PC-3 (cell line): ENCODE measurements at regions not wholly inside any gene's neighbourhood (a gene's known extent, or its start where the extent isn't known, plus 50 kb on each side); places are given as distances from the start of the nearest gene placed in this dataset.

ENCODE experiments used
- ATAC-seq: fragments of 200-7000 bp; cut with Tn5 transposase; 2 replicates; pipeline ENCODE4 v1.9.1; 2020; ENCODE audit warnings: mild to moderate bottlenecking, moderate library complexity
- BruUV-seq: library from RNA; stranded (reverse); fragments of 400-500 nt; replicated peaks from 2 replicates; lab custom pipeline; 2021; lab: Mats Ljungman, UMichigan
- CTCF ChIA-PET: fragments of 300-600 bp; sonication (Branson Sonifier 250); formaldehyde crosslinking; loops from one replicate; lab custom pipeline; 2022; ENCODE audit warnings: antibody characterized with exemption; lab: Charles Lee
- POLR2A ChIA-PET: fragments of 300-600 bp; sonication (Branson Sonifier 250); formaldehyde crosslinking; loops from one replicate; lab custom pipeline; 2022; ENCODE audit warnings: antibody characterized with exemption; ENCODE audit not compliant: unreplicated experiment; lab: Charles Lee
- DNase-seq: peaks from one replicate; pipeline ENCODE4 v3.0.0-alpha.2; 2015
- H2AFZ ChIP-seq: fragments of 300-600 bp; sonication (generic); 2 replicates; pipeline ENCODE4 v1.6.0; 2016; ENCODE audit warnings: antibody characterized with exemption, low read length
- H3F3A ChIP-seq: fragments of 300-600 bp; sonication (generic); one replicate; pipeline ENCODE4 v1.6.0; 2017; ENCODE audit warnings: antibody characterized with exemption, low read length, control low read depth, mild to moderate bottlenecking; ENCODE audit not compliant: unreplicated experiment
- H3K27ac ChIP-seq: fragments of 300-600 bp; sonication (generic); 2 replicates; pipeline ENCODE4 v1.5.1; 2016; ENCODE audit warnings: mild to moderate bottlenecking, low read length
- H3K27me3 ChIP-seq: fragments of 300-600 bp; sonication (generic); 2 replicates; pipeline ENCODE4 v1.6.1; 2016; ENCODE audit warnings: low read length, mixed read lengths
- H3K36me3 ChIP-seq: fragments of 300-600 bp; sonication (generic); 2 replicates; pipeline ENCODE4 v1.6.1; 2016; ENCODE audit warnings: low read depth, mixed run types, low read length, mixed read lengths
- H3K4me1 ChIP-seq: fragments of 300-600 bp; sonication (generic); 2 replicates; pipeline ENCODE4 v1.5.1; 2016; ENCODE audit warnings: low read length; ENCODE audit not compliant: insufficient read depth
- H3K4me2 ChIP-seq: fragments of 300-600 bp; sonication (generic); 2 replicates; pipeline ENCODE4 v1.6.0; 2016; ENCODE audit warnings: low read length
- H3K4me3 ChIP-seq: fragments of 300-600 bp; sonication (generic); 2 replicates; pipeline ENCODE4 v1.5.1; 2016; ENCODE audit warnings: mild to moderate bottlenecking, low read length, mixed read lengths
- H3K79me2 ChIP-seq: fragments of 300-600 bp; sonication (generic); 2 replicates; pipeline ENCODE4 v1.6.1; 2017; ENCODE audit warnings: low read length, mixed read lengths
- H3K9ac ChIP-seq: fragments of 300-600 bp; sonication (generic); 2 replicates; pipeline ENCODE4 v1.6.0; 2016; ENCODE audit warnings: mild to moderate bottlenecking, low read length
- H3K9me2 ChIP-seq: fragments of 300-600 bp; sonication (generic); replicated peaks from 2 replicates; pipeline ENCODE4 v1.6.1; 2016; ENCODE audit warnings: mixed run types, low read length, mixed read lengths
- H3K9me3 ChIP-seq: fragments of 300-600 bp; sonication (generic); 2 replicates; pipeline ENCODE4 v1.6.1; 2016; ENCODE audit warnings: low read length, mixed read lengths
- H4K20me1 ChIP-seq: fragments of 300-600 bp; sonication (generic); 2 replicates; pipeline ENCODE4 v1.6.1; 2016; ENCODE audit warnings: low read length, mixed read lengths
- EZH2 ChIP-seq: fragments of 300-600 bp; sonication (generic); IDR thresholded peaks from one replicate; pipeline ENCODE4 v1.6.1; 2017; ENCODE audit warnings: antibody characterized with exemption, mild to moderate bottlenecking, low read length; ENCODE audit not compliant: unreplicated experiment
- EZH2phosphoT487 ChIP-seq: fragments of 300-600 bp; sonication (generic); IDR thresholded peaks from 2 replicates; pipeline ENCODE4 v1.6.1; 2018; ENCODE audit warnings: mild to moderate bottlenecking, antibody characterized with exemption, low read length, borderline replicate concordance
- intact Hi-C: fragments of 100-400 bp; cut with micrococcal nuclease; formaldehyde crosslinking; loops from 2 replicates; pipeline ENCODE4 v1.9.0; 2023
- TF ChIP-seq, protein P1 (sequence below): fragments of 300-600 bp; sonication (generic); conservative IDR thresholded peaks from 2 replicates; pipeline ENCODE4 v1.5.1; 2017; ENCODE audit warnings: antibody characterized with exemption, low read depth, mild to moderate bottlenecking, low read length

DNA sequence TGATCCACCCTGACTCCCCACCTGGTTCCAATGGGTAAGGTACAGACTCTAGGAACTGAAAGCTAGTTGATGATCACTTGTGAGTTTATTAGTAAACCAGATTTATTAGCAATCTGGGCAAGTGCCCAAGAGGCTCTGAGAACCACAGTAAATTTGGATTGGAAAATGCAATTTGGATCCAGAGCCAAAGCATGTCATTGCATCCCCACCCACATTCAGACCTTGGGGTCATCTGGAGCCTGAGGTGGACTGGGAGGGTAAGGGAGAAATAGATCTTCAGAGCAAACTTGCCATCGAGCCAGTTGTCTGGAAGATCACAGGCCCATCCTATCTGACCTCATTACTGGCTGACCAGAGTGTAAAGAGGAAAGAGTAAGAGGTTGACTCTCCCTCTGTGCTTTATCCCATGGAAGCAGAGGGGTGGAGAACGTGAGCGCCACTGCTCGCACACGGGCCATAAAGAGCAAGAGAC lies 78.7 kb upstream of the RASGEF1B start:
- intact Hi-C loops, result no loop called here
- H3K9me3 ChIP-seq, result no peaks in the 10 kb centered on the region
- H3K4me2 ChIP-seq, result no peak overlapping the region
- no peak overlapping the region for H3K27ac ChIP-seq
- TF ChIP-seq EZH2phosphoT487, result no peak
- TF ChIP-seq EZH2, result no peak
- H2AFZ ChIP-seq, result no peak overlapping the region
- H3K9ac ChIP-seq, result no peak overlapping the region
- no peak for ATAC-seq
- H4K20me1 ChIP-seq, result no peaks in the 10 kb centered on the region
- POLR2A ChIA-PET, result no interaction called here
- no peaks in the 10 kb centered on the region for H3K36me3 ChIP-seq
- no peaks in the 10 kb centered on the region for H3K4me1 ChIP-seq
- DNase-seq, result no peak
- no peaks in the 10 kb centered on the region for H3K79me2 ChIP-seq
- no peaks in the 10 kb centered on the region for H3K9me2 ChIP-seq
- CTCF ChIA-PET, result no interaction called here
- BruUV-seq, result no TSS peak
- no peaks in the 10 kb centered on the region for H3F3A ChIP-seq
- peaks cover 3% of the 10 kb centered on the region; the same call in 1 of the 2 replicates for H3K27me3 ChIP-seq
- no peak overlapping the region for H3K4me3 ChIP-seq

DNA sequence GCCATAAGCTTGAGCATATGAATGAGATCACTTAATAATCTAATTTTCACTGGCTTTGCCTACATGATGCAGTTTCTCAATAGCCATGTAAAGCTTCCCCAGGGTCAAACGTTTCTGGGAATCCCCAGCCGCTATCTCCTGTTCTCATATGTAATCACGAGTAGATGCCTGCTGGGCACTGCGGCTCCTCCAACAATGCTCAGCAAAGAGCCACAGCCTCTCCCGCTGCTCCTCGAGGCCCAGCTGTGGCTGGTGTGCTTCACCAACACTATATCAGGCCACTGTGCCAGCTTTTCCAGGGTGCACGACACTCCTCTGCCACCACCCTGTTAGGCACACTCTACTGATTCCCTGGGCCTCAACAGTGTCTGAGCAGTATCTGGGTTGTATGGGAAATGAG lies 78.3 kb upstream of the RASGEF1B start:
- Histone ChIP-seq H3K9me3 (no peaks in the 10 kb centered on the region), H3K36me3 (no peaks in the 10 kb centered on the region), H3K79me2 (no peaks in the 10 kb centered on the region), H4K20me1 (no peaks in the 10 kb centered on the region), H3K27ac (no peak overlapping the region), H3K4me2 (no peak overlapping the region), H3K4me3 (no peak overlapping the region), H3K9ac (no peak overlapping the region), H3F3A (no peaks in the 10 kb centered on the region), H3K4me1 (no peaks in the 10 kb centered on the region), H3K27me3 (peaks cover 3% of the 10 kb centered on the region; the same call in 1 of the 2 replicates), H2AFZ (no peak overlapping the region), H3K9me2 (no peaks in the 10 kb centered on the region)
- TF ChIP-seq, protein P1, sequence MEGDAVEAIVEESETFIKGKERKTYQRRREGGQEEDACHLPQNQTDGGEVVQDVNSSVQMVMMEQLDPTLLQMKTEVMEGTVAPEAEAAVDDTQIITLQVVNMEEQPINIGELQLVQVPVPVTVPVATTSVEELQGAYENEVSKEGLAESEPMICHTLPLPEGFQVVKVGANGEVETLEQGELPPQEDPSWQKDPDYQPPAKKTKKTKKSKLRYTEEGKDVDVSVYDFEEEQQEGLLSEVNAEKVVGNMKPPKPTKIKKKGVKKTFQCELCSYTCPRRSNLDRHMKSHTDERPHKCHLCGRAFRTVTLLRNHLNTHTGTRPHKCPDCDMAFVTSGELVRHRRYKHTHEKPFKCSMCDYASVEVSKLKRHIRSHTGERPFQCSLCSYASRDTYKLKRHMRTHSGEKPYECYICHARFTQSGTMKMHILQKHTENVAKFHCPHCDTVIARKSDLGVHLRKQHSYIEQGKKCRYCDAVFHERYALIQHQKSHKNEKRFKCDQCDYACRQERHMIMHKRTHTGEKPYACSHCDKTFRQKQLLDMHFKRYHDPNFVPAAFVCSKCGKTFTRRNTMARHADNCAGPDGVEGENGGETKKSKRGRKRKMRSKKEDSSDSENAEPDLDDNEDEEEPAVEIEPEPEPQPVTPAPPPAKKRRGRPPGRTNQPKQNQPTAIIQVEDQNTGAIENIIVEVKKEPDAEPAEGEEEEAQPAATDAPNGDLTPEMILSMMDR, result no peak
- TF ChIP-seq EZH2 (no peak), EZH2phosphoT487 (no peak)
- POLR2A ChIA-PET, result no interaction called here
- no TSS peak for BruUV-seq
- CTCF ChIA-PET, result no interaction called here
- intact Hi-C loops, result no loop called here
- ATAC-seq (no peak), DNase-seq (no peak)

DNA sequence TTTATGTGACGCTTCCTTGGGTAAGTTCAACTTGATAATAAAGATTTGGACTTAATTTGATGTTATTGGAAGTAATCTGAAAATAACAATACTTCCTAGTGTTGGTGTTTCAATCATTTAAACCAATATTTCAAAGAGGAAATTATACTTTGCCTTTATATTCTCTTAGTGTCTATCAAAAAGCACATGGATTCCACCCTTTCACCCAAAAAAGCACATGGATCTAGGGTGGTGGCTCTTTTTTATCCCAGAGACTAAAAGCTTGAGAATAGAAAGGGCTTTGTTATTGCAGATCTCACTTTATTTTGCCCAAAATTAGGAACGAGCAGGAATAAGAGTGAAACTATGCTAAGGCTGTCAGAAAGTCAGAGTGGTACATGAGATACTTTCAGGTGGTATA lies 75.1 kb upstream of the RASGEF1B start:
- H3K4me3 ChIP-seq, result no peak overlapping the region
- CTCF ChIA-PET, result no interaction called here
- H3K4me1 ChIP-seq, result no peaks in the 10 kb centered on the region
- ATAC-seq (no peak), DNase-seq (no peak)
- no peaks in the 10 kb centered on the region for H3F3A ChIP-seq
- H2AFZ ChIP-seq, result no peak overlapping the region
- H3K4me2 ChIP-seq, result no peak overlapping the region
- BruUV-seq, result no TSS peak
- POLR2A ChIA-PET, result no interaction called here
- H4K20me1 ChIP-seq, result no peaks in the 10 kb centered on the region
- H3K9me2 ChIP-seq, result no peaks in the 10 kb centered on the region
- H3K9me3 ChIP-seq, result no peaks in the 10 kb centered on the region
- H3K79me2 ChIP-seq, result no peaks in the 10 kb centered on the region
- no peaks in the 10 kb centered on the region for H3K36me3 ChIP-seq
- intact Hi-C loops, result no loop called here
- peaks cover 3% of the 10 kb centered on the region; the same call in 1 of the 2 replicates for H3K27me3 ChIP-seq
- TF ChIP-seq, protein P1, result no peak
- TF ChIP-seq EZH2 (no peak), EZH2phosphoT487 (no peak)
- no peak overlapping the region for H3K27ac ChIP-seq
- H3K9ac ChIP-seq, result no peak overlapping the region
